ENCODE measurements at regions not wholly inside any gene's neighbourhood (a gene's known extent, or its start where the extent isn't known, plus 50 kb on each side); places are given as distances from the start of the nearest gene placed in this dataset.

DNA sequence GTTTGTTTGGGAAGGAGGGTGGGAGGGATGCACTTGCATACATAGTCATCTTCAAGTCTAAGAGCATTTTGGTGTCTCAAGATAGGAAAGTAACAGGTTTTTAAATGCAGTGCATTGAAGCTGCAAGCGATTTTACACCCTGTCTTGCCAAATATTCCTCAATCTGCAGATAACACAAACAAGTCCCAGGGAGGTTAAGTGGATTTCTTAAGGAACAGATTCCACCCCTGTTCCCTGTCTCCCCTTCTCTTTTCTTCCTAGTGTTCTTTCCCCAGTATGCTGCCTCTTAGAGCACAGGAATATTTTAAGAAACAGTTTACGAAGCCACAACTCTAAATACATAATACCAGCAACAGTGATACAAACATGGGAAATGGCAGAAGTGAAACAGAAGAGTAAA, 389.9 kb downstream of the PLPP3 start:
- no peaks in the 10 kb centered on the region for H3K36me3 ChIP-seq (replicated peaks in 1 of 2; ENCODE audit: control insufficient read depth in 1 of 2, insufficient read depth in 2 of 2, low read length in 2 of 2)
- peaks cover 0 to 2% (median 0%) of the 10 kb centered on the region in 7 donors for H3K9me3 Mint-ChIP-seq
- no peak overlapping the region for H2AFZ ChIP-seq (ENCODE audit: insufficient read depth, low read depth, low read length, poor library complexity, severe bottlenecking)
- TF ChIP-seq, protein P1, sequence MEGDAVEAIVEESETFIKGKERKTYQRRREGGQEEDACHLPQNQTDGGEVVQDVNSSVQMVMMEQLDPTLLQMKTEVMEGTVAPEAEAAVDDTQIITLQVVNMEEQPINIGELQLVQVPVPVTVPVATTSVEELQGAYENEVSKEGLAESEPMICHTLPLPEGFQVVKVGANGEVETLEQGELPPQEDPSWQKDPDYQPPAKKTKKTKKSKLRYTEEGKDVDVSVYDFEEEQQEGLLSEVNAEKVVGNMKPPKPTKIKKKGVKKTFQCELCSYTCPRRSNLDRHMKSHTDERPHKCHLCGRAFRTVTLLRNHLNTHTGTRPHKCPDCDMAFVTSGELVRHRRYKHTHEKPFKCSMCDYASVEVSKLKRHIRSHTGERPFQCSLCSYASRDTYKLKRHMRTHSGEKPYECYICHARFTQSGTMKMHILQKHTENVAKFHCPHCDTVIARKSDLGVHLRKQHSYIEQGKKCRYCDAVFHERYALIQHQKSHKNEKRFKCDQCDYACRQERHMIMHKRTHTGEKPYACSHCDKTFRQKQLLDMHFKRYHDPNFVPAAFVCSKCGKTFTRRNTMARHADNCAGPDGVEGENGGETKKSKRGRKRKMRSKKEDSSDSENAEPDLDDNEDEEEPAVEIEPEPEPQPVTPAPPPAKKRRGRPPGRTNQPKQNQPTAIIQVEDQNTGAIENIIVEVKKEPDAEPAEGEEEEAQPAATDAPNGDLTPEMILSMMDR (IDR thresholded peaks at IDR 0.05) = no peak
- no peaks in the 10 kb centered on the region for H3K4me1 ChIP-seq (ENCODE audit: control insufficient read depth in 1 of 2, insufficient read depth in 2 of 2, low read length in 2 of 2)
- H4K20me1 ChIP-seq (ENCODE audit: insufficient read depth, low read length) = no peaks in the 10 kb centered on the region
- H3K79me2 ChIP-seq (ENCODE audit: insufficient read depth, low read length) = no peaks in the 10 kb centered on the region
- DNase-seq = no peak
- H3K27me3 Mint-ChIP-seq (ENCODE audit: low read depth in 3 of 3) = peaks cover under 1 to 3% (median 2%) of the 10 kb centered on the region in 3 donors
- H3K27ac ChIP-seq (ENCODE audit: low read depth in 1 of 2, low read length in 2 of 2) = no peak overlapping the region
- no CpG with 5 or more reads among the region's 2 CpGs for WGBS (ENCODE audit: insufficient coverage)
- H3K4me3 Mint-ChIP-seq = no peak overlapping the region
- H3K9me3 ChIP-seq (replicated peaks in 1 of 2; ENCODE audit: control insufficient read depth in 1 of 2, insufficient read depth in 1 of 2, low read length in 2 of 2) = no peaks in the 10 kb centered on the region
- H3K4me2 ChIP-seq (replicated peaks; ENCODE audit: extremely low read depth, low read length, poor library complexity, severe bottlenecking) = no peak overlapping the region
- no peaks in the 10 kb centered on the region for H3K27me3 ChIP-seq (ENCODE audit: control insufficient read depth in 2 of 2, insufficient read depth in 2 of 2, low read length in 2 of 2)
- no peak overlapping the region for H3K27ac Mint-ChIP-seq
- no peaks in the 10 kb centered on the region for H3K36me3 Mint-ChIP-seq
- peaks cover 7% of the 10 kb centered on the region for H3K4me1 Mint-ChIP-seq
- intact Hi-C loops (cut with micrococcal nuclease) = no loop called here
- no peak overlapping the region for H3K4me3 ChIP-seq (replicated peaks in 1 of 3; ENCODE audit: low read depth in 2 of 3, low read length in 3 of 3)
- H3K9ac ChIP-seq (ENCODE audit: insufficient read depth, low read length, poor library complexity, severe bottlenecking) = no peak overlapping the region

GRCh38 chr1:56188855-56189254, 390.5 kb downstream of the PLPP3 start:
- H3K4me3 ChIP-seq (replicated peaks in 1 of 3; ENCODE audit: low read depth in 2 of 3, low read length in 3 of 3) = no peak overlapping the region
- DNase-seq = no peak
- no peak overlapping the region for H3K27ac ChIP-seq (ENCODE audit: low read depth in 1 of 2, low read length in 2 of 2)
- H3K36me3 Mint-ChIP-seq = no peaks in the 10 kb centered on the region
- H3K4me2 ChIP-seq (replicated peaks; ENCODE audit: extremely low read depth, low read length, poor library complexity, severe bottlenecking) = no peak overlapping the region
- H3K27me3 ChIP-seq (ENCODE audit: control insufficient read depth in 2 of 2, insufficient read depth in 2 of 2, low read length in 2 of 2) = no peaks in the 10 kb centered on the region
- H3K4me1 ChIP-seq (ENCODE audit: control insufficient read depth in 1 of 2, insufficient read depth in 2 of 2, low read length in 2 of 2) = no peaks in the 10 kb centered on the region
- H3K9me3 Mint-ChIP-seq = peaks cover 0 to 1% (median 0%) of the 10 kb centered on the region in 7 donors
- no peaks in the 10 kb centered on the region for H3K36me3 ChIP-seq (replicated peaks in 1 of 2; ENCODE audit: control insufficient read depth in 1 of 2, insufficient read depth in 2 of 2, low read length in 2 of 2)
- H3K27me3 Mint-ChIP-seq (ENCODE audit: low read depth in 3 of 3) = peaks cover 2 to 3% (median 2%) of the 10 kb centered on the region in 3 donors
- H3K79me2 ChIP-seq (ENCODE audit: insufficient read depth, low read length) = no peaks in the 10 kb centered on the region
- WGBS (ENCODE audit: insufficient coverage) = 80% methylated on average over 2 of the region's 3 CpGs
- no peak overlapping the region for H3K4me3 Mint-ChIP-seq
- H3K27ac Mint-ChIP-seq = no peak overlapping the region
- intact Hi-C loops (cut with micrococcal nuclease) = no loop called here
- H3K9me3 ChIP-seq (replicated peaks in 1 of 2; ENCODE audit: control insufficient read depth in 1 of 2, insufficient read depth in 1 of 2, low read length in 2 of 2) = no peaks in the 10 kb centered on the region
- peaks cover 7% of the 10 kb centered on the region for H3K4me1 Mint-ChIP-seq
- H2AFZ ChIP-seq (ENCODE audit: insufficient read depth, low read depth, low read length, poor library complexity, severe bottlenecking) = no peak overlapping the region
- no peak overlapping the region for H3K9ac ChIP-seq (ENCODE audit: insufficient read depth, low read length, poor library complexity, severe bottlenecking)
- H4K20me1 ChIP-seq (ENCODE audit: insufficient read depth, low read length) = no peaks in the 10 kb centered on the region
- TF ChIP-seq, protein P1 (IDR thresholded peaks at IDR 0.05) = no peak

All from CD14-positive monocyte (primary cell).